SW480 (cell line): ENCODE measurements at regions not wholly inside any gene's neighbourhood (a gene's known extent, or its start where the extent isn't known, plus 50 kb on each side); places are given as distances from the start of the nearest gene placed in this dataset.

Experiments
- DNase-seq: peaks from one replicate; pipeline ENCODE4 v3.0.0-alpha.2; 2016; ENCODE audit warnings: low spot score

DNA sequence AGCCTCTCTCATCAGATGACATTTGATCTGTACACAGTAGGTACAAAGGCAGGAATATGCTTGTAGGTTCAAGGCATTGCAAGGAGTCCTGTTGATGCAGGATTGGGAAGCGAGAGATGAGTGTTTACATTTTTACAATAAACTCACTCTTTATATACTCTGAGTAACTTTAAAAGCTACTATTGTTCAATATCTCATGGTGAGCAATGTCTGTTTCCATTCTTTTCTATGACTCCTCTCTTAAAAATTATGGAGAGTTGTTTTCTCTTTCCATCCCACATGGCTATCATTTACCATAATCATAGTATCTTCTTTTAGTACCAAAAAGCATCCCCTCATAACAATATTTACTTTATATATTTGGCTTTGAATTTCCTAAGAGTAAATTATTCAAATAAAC lies 314.0 kb upstream of the CDIN1 start:
- no peak for DNase-seq

DNA sequence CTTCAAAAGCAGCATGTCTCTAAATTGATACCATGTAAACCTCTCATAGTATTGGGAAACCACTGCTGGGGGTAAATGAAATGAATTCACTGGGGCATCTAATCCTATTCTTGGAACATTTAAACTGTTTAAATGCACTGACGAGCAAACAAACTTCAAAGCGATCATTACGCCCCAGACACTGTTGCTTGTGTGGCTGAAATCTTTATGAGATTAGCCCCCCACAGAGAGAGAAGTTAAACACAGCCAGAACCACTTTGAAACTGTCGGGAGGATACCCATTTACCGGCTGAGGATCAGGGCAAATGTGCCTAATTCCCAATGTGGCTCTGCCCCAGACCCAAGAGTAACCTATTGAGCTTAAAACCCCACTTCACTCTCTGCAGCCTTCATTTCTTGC lies 308.4 kb upstream of the CDIN1 start:
- no peak for DNase-seq

DNA sequence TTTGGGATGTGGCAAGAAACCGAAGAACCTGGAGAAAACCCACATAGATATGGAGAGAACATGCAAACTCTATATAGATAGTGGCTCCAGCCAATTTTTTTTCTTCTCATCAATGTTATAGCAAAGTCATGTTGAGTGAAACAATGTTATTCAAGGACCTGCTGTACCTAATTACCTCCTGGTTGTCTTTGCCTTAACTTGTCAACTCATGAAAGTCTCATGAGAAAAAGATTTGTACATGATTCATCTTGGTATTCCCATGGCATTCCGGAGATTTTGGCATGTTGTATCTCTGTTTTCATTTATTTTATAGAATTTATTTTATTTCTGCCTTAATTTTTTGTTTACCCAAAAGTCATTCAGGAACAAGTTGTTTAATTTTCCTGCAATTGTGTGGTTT lies 303.8 kb upstream of the CDIN1 start:
- DNase-seq: no peak

DNA sequence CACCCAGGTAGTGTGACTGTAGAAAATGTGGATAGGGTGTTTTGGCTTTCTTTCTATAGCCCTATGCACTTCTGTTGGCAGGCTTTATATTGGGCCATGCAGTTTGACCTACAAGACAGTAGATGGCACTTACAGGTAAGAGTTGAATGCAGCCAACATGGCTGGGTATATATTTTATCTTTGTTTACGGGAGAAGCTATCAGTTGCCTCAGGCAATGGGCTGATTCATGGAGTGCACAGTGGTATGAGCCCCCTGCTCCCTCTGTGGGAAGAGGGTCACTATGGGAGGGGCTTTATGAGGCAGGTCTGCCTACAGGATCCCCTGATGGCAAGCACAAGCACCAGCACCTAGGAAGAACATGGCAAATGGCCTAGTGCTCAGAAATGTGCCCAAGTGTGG lies 301.2 kb upstream of the CDIN1 start:
- no peak for DNase-seq

DNA sequence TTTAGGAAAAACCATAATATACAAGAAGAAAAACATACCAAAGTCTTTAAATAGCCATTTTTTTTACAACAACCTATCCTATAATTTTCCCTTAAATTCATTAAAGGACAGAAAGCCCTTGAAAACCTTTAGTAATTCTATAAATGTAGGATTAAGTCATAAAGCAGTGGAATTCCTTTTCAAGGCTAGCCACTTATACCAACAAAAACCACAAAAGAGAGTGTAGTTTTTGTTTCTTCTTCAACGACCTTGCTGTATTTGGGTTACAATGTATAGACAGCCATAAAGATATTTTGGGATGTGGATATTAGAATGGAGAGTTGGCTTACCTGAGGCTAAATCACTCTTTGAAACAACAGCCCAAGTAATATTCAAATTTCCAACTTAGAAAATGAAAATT lies 296.6 kb upstream of the CDIN1 start:
- no peak for DNase-seq

DNA sequence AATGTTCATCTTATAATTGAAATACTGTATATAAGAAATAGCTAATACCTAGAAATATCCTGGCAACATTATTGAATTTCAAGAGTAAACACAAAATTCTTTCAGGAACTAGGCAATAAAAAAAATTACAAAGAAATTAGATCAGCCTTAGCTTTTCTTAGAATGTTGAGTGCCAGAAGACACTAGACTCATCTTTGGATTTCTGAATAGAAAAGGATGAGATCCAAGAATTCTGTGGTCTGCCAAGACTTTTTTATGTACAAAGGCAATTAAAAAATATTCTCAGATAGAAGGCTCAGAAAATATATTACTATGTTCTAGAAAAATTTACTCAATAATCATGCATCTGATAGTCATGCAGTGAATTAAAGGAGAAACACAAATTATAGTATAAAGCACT lies 294.5 kb upstream of the CDIN1 start:
- no peak for DNase-seq

DNA sequence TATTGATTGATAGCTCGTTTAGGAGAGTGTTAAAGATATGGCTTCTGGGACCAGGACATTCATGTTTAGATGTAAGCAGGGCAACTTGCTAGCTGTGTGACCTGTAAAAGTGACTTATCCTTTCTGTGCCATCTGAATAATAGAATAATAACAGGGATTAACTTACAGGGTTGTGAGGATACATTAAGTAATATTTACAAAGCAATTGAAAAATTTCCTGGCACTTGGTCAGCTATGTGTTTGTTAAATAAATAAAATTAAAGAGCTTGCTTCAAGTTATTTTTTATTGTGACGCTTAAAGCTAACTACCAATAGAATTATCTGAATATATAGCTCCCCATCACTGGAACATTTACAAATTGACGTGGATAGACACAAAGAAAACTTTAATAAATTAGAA lies 287.9 kb upstream of the CDIN1 start:
- no peak for DNase-seq

DNA sequence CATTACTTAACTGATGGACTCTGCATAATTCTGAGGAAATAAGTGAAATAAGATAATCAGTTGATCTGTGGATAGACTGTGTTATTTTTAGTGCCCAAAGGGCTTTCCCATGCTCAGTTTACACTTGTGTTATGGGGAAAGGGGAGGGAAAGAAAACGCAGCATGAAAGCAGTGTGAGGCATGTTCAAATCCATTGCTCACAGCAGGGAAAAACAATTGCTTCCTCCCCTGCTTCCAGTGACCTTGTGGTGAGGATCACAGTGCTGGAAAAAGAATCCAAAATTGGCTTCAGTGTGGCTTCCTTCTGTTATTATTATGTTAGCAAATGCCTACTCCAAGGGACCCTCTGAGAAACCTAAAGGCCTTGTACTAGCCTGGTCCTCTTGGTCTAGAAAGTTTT lies 285.1 kb upstream of the CDIN1 start:
- no peak for DNase-seq

DNA sequence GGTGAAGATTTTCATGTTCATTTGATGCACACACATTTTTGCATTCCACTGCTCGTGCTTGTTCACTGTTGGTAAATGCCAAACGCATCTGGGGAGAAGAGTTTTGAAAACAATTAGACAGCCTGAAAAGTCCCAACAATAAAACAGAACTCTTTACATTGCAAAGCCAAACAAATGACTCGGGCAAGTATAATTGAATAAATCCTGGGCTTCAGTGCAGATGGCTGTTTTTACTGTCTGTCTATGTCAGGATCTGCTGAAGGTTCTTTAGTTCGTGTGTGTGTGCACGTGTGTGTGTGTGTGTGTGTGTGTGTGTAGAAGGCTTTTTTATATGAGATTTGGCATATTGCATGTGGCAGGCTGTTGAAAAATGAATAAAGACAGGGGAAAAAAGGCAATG lies 277.5 kb upstream of the CDIN1 start:
- DNase-seq: no peak

DNA sequence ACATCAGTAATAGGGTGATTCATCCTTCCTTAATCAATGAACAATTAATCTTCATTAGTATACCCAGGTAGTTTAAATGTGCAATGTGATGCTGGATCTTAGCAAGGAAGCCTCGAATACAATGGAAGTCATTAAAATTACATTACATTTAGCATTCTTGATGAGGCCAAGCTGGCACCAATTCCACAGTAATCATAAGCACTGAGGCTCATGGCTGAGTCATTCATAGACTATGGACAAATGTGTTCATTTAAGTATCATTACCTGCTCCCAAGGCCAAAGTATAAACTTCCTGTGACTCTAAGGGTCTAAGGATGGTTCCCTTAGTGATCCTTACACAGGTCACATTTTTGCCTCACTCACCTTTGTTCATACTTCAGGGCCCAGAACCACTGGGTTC lies 266.4 kb upstream of the CDIN1 start:
- no peak for DNase-seq

DNA sequence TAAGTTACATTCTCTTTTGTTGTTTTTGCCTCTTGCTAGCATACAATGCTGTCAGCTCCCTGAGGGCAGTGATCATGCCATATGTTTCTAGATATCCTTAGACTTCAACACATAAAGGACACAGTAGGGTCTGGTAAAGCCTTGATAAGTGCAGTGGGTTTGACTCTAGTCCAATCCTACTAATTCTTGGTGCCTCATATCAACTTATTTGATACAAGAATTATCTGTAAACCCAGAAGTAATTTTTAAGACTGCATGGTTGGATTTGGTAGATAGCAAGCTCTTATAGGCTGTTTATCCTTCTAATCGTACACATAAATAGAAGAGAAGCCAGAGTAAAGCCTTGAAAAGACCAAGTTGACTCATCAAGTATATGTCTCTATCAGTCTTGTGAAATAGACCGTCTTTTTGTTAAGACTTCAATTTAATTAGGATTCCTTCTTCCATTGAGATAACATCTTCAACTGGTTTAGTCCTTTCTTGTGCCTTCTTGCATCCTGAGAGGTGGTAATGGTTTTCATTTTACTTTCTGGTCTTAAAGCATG lies 265.6 kb upstream of the CDIN1 start:
- DNase-seq: no peak

DNA sequence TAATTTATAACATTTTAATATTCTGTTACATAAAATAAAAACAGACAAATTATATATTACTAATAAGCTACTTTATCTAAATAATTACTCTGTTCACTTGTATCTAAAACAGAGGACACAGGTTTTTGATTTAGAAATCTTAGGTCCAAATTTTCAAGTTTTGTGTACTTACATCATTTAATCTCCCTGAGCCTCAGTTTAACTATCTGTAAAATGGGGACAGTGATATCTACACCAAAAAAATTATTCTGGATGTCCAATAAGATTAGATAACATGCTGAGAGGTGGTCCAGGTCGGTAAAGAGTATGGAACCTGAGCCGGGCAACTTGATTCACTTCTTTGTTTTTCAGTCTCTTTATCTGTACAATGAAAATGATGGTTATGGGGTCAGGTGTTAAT lies 263.8 kb upstream of the CDIN1 start:
- DNase-seq: no peak

DNA sequence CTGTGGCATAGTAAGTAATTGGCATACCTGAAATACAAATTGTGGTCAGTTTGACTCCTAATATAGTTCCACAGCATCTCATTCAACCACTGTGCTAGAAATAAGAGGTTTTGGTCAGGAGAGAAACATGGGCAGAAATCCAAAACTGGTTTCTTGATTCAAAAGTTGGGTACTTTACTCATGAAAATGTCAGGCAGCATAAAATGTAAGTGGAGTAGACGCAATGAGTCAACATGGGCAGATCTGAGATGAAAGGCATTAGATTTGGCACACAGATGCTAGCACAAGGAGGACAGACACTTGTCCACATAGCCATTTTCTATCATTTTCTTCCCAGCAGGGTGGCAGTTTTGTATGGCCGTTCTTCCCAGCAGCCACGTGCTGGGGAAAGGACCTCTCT lies 255.8 kb upstream of the CDIN1 start:
- no peak for DNase-seq

DNA sequence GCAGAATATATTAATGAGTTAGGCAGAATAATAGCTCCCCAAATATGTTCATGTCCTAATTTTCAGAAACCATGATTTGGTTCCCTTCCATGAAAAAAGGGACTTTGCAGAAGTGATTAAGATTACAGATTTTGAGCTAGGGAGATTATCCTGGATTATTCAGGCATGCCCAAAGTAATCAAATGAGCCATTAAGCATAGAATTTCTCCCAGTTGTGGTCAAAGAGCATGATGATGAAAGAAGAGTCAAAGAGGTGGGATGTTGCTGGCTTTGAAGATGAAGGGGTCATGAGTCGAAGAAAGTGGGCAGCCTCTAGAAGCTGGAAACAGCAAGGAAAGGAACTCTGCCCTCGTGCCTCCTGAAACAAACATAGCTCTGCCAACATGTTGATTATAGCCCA lies 254.2 kb upstream of the CDIN1 start:
- no peak for DNase-seq

DNA sequence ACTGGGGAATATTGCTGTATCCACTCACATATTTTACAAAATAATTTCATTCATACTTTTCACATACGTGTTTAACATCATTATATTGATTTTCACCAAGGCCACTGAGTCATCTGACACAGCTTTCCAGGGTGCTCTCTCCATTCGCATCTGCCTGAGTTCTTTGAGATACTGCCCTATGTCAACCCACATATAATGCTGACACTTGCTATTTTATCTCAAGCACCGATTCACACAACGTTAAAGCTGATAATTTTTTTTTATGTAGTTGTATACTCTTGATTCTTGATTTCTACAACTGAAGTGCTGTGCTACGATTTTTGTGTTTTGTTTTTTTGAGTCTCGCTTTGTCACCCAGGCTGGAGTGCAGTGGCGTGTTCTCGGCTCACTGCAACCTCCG lies 249.8 kb upstream of the CDIN1 start:
- DNase-seq: no peak

DNA sequence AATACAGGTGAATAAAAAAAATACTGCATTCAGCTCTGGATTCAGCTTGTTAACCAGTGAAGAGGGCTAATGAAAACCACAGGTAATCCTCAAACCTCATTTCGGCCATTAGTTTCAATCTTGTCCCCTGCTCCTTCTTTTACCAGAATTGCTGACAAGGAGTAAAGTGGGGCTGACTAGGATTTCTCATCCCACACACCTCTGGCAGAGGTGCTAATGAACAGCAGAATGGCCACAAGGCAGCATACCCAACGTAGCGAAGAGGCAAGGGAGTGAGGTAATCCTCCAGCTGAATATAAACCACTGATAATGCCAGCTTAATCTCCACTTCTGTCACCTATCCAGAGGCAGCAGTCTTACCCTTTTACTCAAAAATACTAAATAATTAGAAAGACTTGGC lies 248.8 kb upstream of the CDIN1 start:
- DNase-seq: no peak

DNA sequence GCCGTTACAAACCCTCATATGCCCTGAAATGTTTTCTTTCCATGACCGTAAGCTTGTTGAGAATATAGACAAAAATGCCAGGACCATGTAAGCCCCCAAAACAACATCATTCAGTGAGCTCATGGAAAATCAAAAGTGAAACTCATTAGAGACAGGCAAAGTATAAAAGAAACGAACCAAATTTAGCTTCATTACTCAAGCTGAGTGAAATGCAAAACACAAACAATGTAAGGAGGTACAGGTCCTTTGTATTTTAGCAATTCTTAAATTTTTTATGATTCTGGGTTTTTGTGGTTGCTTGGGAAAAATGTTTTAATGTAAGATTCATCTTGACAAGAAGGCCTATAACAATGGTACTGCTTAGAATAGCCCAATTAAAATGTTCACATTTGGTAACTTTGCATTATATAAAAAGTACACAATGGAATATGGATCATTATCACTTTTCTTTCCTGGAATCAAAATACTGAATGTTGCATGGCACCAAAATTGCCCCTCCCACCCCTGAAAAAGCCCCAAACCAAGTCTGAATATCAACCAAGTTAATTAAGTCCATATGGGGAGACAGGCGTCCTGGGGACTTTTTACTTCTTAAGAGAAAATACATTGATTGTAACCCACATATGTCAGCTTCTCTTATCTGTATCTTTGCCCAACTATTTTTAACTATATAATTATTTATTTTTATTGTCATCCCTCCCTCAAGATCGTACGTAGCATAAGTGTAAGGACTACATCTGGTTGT lies 247.7 kb upstream of the CDIN1 start:
- DNase-seq: no peak

DNA sequence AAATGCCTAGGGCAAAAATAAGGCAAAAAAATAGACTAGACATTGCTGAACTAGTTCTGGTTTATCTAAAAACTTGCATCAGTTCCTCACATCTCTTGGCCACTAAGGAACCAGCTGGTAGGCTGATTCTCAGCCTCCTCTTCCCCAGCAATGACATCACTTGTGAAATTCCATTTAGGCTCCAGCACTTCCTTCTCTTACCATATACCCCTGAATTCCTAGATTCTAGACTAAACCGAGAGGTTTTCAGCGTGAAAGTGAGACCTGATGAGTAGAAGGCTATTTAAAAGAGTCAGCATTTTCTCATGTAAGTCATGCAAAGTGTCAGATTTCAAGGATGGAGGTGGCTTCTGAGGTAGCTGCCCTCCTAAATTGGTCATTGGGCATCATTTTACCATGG lies 247.1 kb upstream of the CDIN1 start:
- DNase-seq: no peak

DNA sequence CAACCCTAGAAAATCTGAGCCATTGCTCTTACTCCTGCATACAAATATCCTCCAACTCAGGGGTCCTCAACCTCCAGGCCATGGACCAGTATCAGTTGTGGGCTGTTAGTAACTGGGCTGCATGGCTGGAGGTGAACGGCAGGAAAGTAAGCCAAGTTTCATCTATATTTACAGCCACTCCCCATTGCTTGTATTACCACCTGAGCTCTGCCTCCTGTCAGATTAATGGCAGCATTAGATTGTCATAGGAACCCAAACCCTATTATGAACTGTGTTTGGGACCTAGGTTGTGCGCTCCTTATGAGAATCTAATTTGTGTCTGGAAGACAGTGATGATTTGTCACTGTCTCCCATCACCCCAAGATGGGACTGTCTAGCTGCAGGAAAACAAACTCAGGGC lies 246.5 kb upstream of the CDIN1 start:
- no peak for DNase-seq

DNA sequence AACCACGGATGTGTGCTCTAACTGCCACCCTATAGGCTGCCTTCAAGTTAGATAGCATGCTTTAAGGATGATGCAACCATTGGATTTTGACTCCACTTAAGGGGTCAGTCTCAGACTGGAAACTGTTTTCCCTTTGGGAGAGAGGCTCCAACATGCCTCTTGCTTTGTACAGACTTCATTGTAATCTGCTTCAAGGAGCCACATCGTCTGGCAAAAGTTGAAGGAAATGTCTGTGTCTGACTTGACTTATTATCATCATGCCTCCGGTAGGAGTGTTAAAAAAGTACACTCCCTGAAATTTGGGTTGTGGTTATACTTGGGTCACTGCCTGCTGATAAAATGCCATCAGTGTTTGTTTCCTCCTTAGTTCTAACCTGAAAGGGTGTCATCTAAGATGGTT lies 245.4 kb upstream of the CDIN1 start:
- no peak for DNase-seq

DNA sequence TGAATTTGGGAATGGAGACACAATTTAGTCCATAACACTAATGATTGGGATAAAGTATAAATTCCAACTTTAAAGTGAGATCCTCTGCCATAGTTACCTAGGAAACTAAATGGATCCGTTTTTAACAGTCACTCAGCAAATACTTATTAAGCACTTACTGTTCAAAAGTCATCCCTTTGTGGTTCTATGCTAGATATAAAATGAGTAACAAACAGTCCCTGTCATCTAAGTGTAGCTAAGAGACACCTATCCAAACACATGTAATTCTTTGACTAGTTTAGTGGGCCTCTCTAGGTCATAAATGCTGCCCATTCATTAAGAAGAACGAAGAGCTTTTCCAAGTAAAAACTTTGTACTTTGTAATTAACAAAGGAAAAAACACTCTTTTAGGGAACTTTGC lies 244.2 kb upstream of the CDIN1 start:
- DNase-seq: no peak

DNA sequence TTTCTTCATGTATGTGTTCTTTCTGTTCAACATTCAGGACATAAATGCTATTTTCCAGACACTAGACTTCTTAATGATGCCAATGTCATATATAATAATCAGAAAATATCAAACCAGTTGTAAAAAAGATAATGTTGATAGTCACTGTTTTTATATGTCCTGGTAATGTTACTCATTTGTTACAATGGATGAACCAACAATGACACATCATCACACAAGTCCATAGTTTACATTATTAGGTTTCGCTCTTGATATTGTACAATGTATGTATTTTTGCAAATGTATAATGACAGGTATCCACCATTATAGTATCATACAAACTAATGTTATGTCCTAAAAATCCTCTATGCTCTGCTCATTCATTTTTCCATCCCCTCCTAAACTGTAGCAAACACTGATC lies 243.8 kb upstream of the CDIN1 start:
- no peak for DNase-seq

DNA sequence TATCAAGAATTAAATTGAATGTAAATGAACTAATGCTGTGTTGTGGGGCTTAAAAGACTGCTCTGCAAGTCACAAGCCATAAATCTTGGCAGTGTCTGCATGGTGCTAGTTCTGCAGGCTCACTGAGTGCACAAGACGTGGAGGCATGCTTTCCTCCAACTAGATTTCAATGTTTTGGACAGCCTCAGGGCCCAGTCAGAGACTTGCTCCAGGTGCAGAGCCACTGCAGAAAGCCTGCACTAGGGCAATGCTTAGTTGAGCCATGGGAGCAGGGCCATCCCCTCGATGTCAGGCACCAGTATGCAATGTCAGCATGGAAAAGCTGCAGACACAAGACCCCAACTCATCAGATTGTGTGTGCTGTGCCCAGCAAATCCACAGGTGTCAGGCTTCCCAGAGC lies 234.5 kb upstream of the CDIN1 start:
- no peak for DNase-seq

DNA sequence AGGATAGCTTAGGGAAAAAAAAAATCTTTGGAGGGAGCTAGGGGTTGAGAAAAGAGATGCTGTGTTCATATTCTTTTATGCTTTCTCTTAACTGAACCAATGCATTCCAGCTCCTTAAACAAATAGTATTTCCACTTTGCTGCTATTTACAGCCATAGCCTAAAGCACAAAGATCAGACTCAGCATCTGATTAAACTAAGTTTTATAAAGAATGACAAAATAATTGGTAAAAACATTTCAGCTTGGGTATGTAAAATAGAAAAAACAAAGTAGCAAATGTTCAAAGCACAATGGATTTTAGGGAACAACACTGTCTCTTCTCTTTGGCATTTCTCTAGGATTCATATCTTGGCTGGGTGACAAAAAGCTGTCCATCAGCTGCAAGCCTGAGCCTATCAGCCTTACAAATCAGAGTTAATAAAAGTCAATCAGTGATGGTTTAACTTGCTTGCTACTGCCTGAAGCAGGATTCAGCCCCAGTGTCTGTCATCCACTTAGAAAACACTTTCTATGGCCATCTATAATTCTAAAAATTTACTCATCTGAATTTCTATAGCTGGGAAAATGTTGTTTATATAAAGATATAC lies 232.1 kb upstream of the CDIN1 start:
- DNase-seq: no peak
